B cell (primary cell): ENCODE measurements at regions not wholly inside any gene's neighbourhood (a gene's known extent, or its start where the extent isn't known, plus 50 kb on each side); places are given as distances from the start of the nearest gene placed in this dataset.

Experiments used
- ATAC-seq: fragments of 200-7000 bp; cut with Tn5 transposase; one replicate; pipeline ENCODE4 v1.10.0; 2021; ENCODE audit warnings: low read depth, mild to moderate bottlenecking, moderate number of reproducible peaks, moderate library complexity
- CTCF ChIA-PET: fragments of 350-600 bp; sonication (Branson Sonifier 250); formaldehyde crosslinking; loops from one replicate; lab custom pipeline; 2021; ENCODE audit warnings: antibody characterized with exemption, inconsistent platforms; lab: Charles Lee
- POLR2A ChIA-PET: fragments of 350-600 bp; sonication (Branson Sonifier 250); formaldehyde crosslinking; loops from one replicate; lab custom pipeline; 2021; ENCODE audit warnings: antibody characterized with exemption; lab: Charles Lee
- DNase-seq: peaks from one replicate; pipeline ENCODE4 v3.0.0; 2013
- H2AFZ ChIP-seq: 2 replicates; pipeline ENCODE4 v1.6.1; 2012; ENCODE audit warnings: mild to moderate bottlenecking, low read depth, low read length; ENCODE audit not compliant: insufficient read depth, poor library complexity, severe bottlenecking
- H3K27ac ChIP-seq, 2 donors: 1 replicate in 1 of 2; 2 replicates in 1 of 2; pipeline ENCODE4 v1.5.1; 2012 to 2013; ENCODE audit warnings: low read length in 2 of 2, mild to moderate bottlenecking in 2 of 2, moderate library complexity in 1 of 2
- H3K27me3 ChIP-seq, 4 experiments: fragments of 200-600 bp in 1 of 4; sonication (generic) in 1 of 4; replicated peaks in 1 of 4; 1 replicate in 2 of 4; 2 replicates in 2 of 4; pipeline versions ENCODE4 v1.6.1 to v1.7.0; 2013 to 2016; ENCODE audit warnings: low read length in 3 of 4, mild to moderate bottlenecking in 2 of 4, mixed read lengths in 1 of 4, moderate library complexity in 1 of 4; ENCODE audit not compliant: insufficient read depth in 4 of 4, control insufficient read depth in 3 of 4; ENCODE audit errors: control extremely low read depth in 1 of 4
- H3K36me3 ChIP-seq, 2 experiments: replicated peaks in 1 of 2; 1 replicate in 1 of 2; 2 replicates in 1 of 2; pipeline versions ENCODE4 v1.6.1 to v1.7.1; 2013; ENCODE audit warnings: low read length in 1 of 2; ENCODE audit not compliant: insufficient read depth in 2 of 2, control insufficient read depth in 1 of 2; ENCODE audit errors: control extremely low read depth in 1 of 2, extremely low read depth in 1 of 2
- H3K4me1 ChIP-seq, 2 donors: fragments of 200-600 bp in 1 of 2; sonication (generic) in 1 of 2; 1 replicate in 1 of 2; 2 replicates in 1 of 2; pipeline versions ENCODE4 v1.5.1 to v1.6.1; 2013 to 2017; ENCODE audit warnings: low read length in 2 of 2; ENCODE audit not compliant: control insufficient read depth in 2 of 2, insufficient read depth in 2 of 2
- H3K4me2 ChIP-seq: replicated peaks from 2 replicates; pipeline ENCODE3; 2012; ENCODE audit warnings: mild to moderate bottlenecking, low read depth, low read length; ENCODE audit not compliant: poor library complexity, severe bottlenecking
- H3K4me3 ChIP-seq, 5 experiments: fragments of 200-600 bp in 1 of 5; sonication (generic) in 1 of 5; 1 replicate in 3 of 5; 2 replicates in 2 of 5; pipeline versions ENCODE4 v1.5.1 to v1.7.0; 2011 to 2016; ENCODE audit warnings: low read length in 4 of 5, mild to moderate bottlenecking in 4 of 5, low read depth in 2 of 5, control low read depth in 1 of 5, moderate library complexity in 1 of 5; ENCODE audit not compliant: insufficient read depth in 1 of 5; ENCODE audit errors: control extremely low read depth in 1 of 5, extremely low read depth in 1 of 5
- H3K79me2 ChIP-seq: fragments of 200-600 bp; sonication (generic); one replicate; pipeline ENCODE4 v1.6.0; 2016; ENCODE audit warnings: low read length; ENCODE audit not compliant: control insufficient read depth, insufficient read depth
- H3K9ac ChIP-seq: fragments of 200-600 bp; sonication (generic); 2 replicates; pipeline ENCODE4 v1.6.1; 2017; ENCODE audit warnings: mild to moderate bottlenecking, low read length, moderate library complexity
- H3K9me3 ChIP-seq, 3 donors: one replicate each; pipeline versions ENCODE4 v1.6.1 to v1.7.1; 2013; ENCODE audit warnings: low read length in 2 of 3; ENCODE audit not compliant: control insufficient read depth in 2 of 3, insufficient read depth in 1 of 3; ENCODE audit errors: control extremely low read depth in 1 of 3
- H4K20me1 ChIP-seq: 2 replicates; pipeline ENCODE4 v1.6.0; 2012; ENCODE audit warnings: mild to moderate bottlenecking, low read length; ENCODE audit not compliant: insufficient read depth, control insufficient read depth, poor library complexity, severe bottlenecking
- H3K27ac Mint-ChIP-seq: one replicate; pipeline ENCODE4 v1.8.0; 2021; ENCODE audit warnings: mixed read lengths
- H3K27me3 Mint-ChIP-seq: one replicate; pipeline ENCODE4 v1.8.0; 2021; ENCODE audit warnings: mixed read lengths
- H3K4me1 Mint-ChIP-seq: one replicate; pipeline ENCODE4 v1.8.0; 2021; ENCODE audit warnings: mixed read lengths
- H3K4me3 Mint-ChIP-seq: one replicate; pipeline ENCODE4 v1.8.0; 2021; ENCODE audit warnings: mixed read lengths
- H3K9me3 Mint-ChIP-seq: one replicate; pipeline ENCODE4 v1.8.0; 2022; ENCODE audit warnings: mixed read lengths; ENCODE audit not compliant: insufficient read depth
- EZH2 ChIP-seq: IDR thresholded peaks from 2 replicates; pipeline ENCODE4 v1.6.1; 2012; ENCODE audit warnings: borderline replicate concordance, low read depth, mild to moderate bottlenecking, moderate library complexity, low read length; ENCODE audit not compliant: insufficient read depth, poor library complexity, severe bottlenecking
- WGBS: methylation state at CpG from one replicate; pipeline ENCODE4 v1.1.5; 2013; ENCODE audit warnings: missing lambda C conversion rate; ENCODE audit not compliant: insufficient coverage; 5-methylcytosine and 5-hydroxymethylcytosine counted together
- intact Hi-C: fragments of 100-400 bp; cut with micrococcal nuclease; formaldehyde crosslinking; loops from one replicate; pipeline ENCODE4 v1.10.0; 2022
- TF ChIP-seq, protein P1 (sequence below): fragments of 200-600 bp; IDR thresholded peaks from one replicate; pipeline ENCODE4 v1.8.0; 2022; ENCODE audit warnings: antibody characterized with exemption, mild to moderate bottlenecking

DNA sequence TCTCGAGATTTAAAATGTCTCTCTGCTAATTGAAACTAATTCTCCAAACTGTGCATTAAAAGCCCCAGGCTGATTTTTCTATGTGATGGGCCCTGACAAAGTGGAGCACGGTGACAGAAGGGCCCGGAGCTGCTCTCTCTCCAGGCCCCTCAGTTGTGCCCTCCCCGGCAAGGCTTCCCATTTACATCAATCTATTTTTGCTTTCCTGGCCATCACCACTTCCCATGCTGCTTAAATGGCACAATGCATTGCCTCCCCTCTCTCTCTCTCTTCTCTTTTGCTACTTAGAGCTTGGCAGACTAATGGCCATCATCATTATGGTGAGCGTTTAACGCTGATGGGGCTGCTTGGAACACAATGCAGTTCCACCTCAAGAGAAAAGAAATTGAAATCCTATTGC lies 270.7 kb upstream of the DIO3 start:
- H3K4me2 ChIP-seq = no peak overlapping the region
- Mint-ChIP-seq H3K9me3 (peaks cover 5% of the 10 kb centered on the region), H3K4me1 (no peaks in the 10 kb centered on the region), H3K4me3 (no peak overlapping the region), H3K27ac (no peak overlapping the region), H3K27me3 (peaks cover 9% of the 10 kb centered on the region)
- H3K27ac ChIP-seq = no peak overlapping the region
- H3K27me3 ChIP-seq = peaks cover 0 to 7% (median 0%) of the 10 kb centered on the region in 4 experiments
- H4K20me1 ChIP-seq = no peaks in the 10 kb centered on the region
- ATAC-seq (no peak), DNase-seq (no peak)
- no peaks in the 10 kb centered on the region for H3K79me2 ChIP-seq
- ChIA-PET CTCF (no interaction called here), POLR2A (no interaction called here)
- 82% methylated on average over 4 of the region's 6 CpGs for WGBS
- no peak overlapping the region for H2AFZ ChIP-seq
- H3K9me3 ChIP-seq = peaks cover 0 to 25% (median 0%) of the 10 kb centered on the region in 3 donors
- H3K9ac ChIP-seq = no peak overlapping the region
- TF ChIP-seq EZH2 = no peak
- TF ChIP-seq, protein P1, sequence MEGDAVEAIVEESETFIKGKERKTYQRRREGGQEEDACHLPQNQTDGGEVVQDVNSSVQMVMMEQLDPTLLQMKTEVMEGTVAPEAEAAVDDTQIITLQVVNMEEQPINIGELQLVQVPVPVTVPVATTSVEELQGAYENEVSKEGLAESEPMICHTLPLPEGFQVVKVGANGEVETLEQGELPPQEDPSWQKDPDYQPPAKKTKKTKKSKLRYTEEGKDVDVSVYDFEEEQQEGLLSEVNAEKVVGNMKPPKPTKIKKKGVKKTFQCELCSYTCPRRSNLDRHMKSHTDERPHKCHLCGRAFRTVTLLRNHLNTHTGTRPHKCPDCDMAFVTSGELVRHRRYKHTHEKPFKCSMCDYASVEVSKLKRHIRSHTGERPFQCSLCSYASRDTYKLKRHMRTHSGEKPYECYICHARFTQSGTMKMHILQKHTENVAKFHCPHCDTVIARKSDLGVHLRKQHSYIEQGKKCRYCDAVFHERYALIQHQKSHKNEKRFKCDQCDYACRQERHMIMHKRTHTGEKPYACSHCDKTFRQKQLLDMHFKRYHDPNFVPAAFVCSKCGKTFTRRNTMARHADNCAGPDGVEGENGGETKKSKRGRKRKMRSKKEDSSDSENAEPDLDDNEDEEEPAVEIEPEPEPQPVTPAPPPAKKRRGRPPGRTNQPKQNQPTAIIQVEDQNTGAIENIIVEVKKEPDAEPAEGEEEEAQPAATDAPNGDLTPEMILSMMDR = no peak
- H3K4me1 ChIP-seq = no peaks in the 10 kb centered on the region
- intact Hi-C loops = no loop called here
- H3K36me3 ChIP-seq = no peaks in the 10 kb centered on the region
- no peak overlapping the region for H3K4me3 ChIP-seq

DNA sequence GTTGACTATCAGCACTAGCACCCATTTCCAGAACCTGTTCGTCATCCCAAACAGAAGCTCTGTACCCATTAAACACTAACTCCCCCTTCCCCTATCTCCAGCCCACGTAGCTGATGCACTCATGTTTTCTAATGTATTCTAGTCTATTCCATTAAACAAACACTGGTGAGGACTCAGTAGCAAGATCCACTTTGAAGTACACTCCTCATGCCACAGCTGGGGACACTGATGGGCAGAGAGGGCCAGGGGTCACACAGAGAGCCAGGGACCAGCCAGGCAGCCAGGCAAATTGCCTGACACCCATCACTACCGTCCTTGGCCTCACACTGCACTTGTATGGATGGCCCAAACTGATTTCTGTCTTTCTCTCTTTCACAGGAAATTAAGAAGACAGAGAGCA lies 269.9 kb upstream of the DIO3 start:
- no peak overlapping the region for H3K4me3 ChIP-seq
- DNase-seq (no peak), ATAC-seq (no peak)
- peaks cover 0 to 23% (median 1%) of the 10 kb centered on the region in 3 donors for H3K9me3 ChIP-seq
- WGBS = 71% methylated on average over 3 of the region's 3 CpGs
- H3K9ac ChIP-seq = no peak overlapping the region
- H3K27me3 Mint-ChIP-seq = peaks cover 9% of the 10 kb centered on the region
- no peak overlapping the region for H3K27ac Mint-ChIP-seq
- H2AFZ ChIP-seq = no peak overlapping the region
- H4K20me1 ChIP-seq = no peaks in the 10 kb centered on the region
- no peaks in the 10 kb centered on the region for H3K4me1 Mint-ChIP-seq
- no peak overlapping the region for H3K4me2 ChIP-seq
- H3K36me3 ChIP-seq = no peaks in the 10 kb centered on the region
- no peak for TF ChIP-seq EZH2
- TF ChIP-seq, protein P1 = no peak
- H3K9me3 Mint-ChIP-seq = peaks cover 5% of the 10 kb centered on the region
- ChIA-PET POLR2A (no interaction called here), CTCF (no interaction called here)
- no peaks in the 10 kb centered on the region for H3K4me1 ChIP-seq
- H3K79me2 ChIP-seq = no peaks in the 10 kb centered on the region
- H3K27ac ChIP-seq = no peak overlapping the region
- intact Hi-C loops = no loop called here
- H3K4me3 Mint-ChIP-seq = no peak overlapping the region
- peaks cover 0 to 2% (median 0%) of the 10 kb centered on the region in 4 experiments for H3K27me3 ChIP-seq
